Caco-2 (cell line): ENCODE measurements at regions not wholly inside any gene's neighbourhood (a gene's known extent, or its start where the extent isn't known, plus 50 kb on each side); places are given as distances from the start of the nearest gene placed in this dataset.

Experiments used
- BruUV-seq: library from RNA; stranded (reverse); fragments of 400-500 nt; replicated peaks from 2 replicates; lab custom pipeline; 2021; lab: Mats Ljungman, UMichigan
- CTCF ChIA-PET: fragments of 300-600 bp; sonication (Branson Sonifier 250); formaldehyde crosslinking; loops from one replicate; lab custom pipeline; 2022; ENCODE audit warnings: antibody characterized with exemption; lab: Charles Lee
- POLR2A ChIA-PET: fragments of 300-600 bp; sonication (Branson Sonifier 250); formaldehyde crosslinking; loops from one replicate; lab custom pipeline; 2022; ENCODE audit warnings: antibody characterized with exemption; lab: Charles Lee
- DNase-seq, 2 experiments: peaks; one replicate each; pipeline versions ENCODE4 v3.0.0 to v3.0.0-alpha.2; 2020 to 2022
- H3K27me3 ChIP-seq: replicated peaks from 2 replicates; pipeline ENCODE4 v1.6.0; 2011; ENCODE audit warnings: low read length; ENCODE audit not compliant: control insufficient read depth, insufficient read depth
- H3K36me3 ChIP-seq: 2 replicates; pipeline ENCODE4 v1.5.1; 2011; ENCODE audit warnings: low read length; ENCODE audit not compliant: control insufficient read depth, insufficient read depth
- H3K4me1 ChIP-seq: fragments of 250-450 bp; sonication (Bioruptor Pico); 2 replicates; pipeline ENCODE4 v1.5.1; 2020; ENCODE audit warnings: mild to moderate bottlenecking
- H3K4me3 ChIP-seq: 2 replicates; pipeline ENCODE4 v1.5.1; 2011; ENCODE audit warnings: low read depth, mild to moderate bottlenecking, control low read depth, low read length
- H3K9me3 ChIP-seq: fragments of 250-450 bp; sonication (Bioruptor Pico); 2 replicates; pipeline ENCODE4 v1.5.1; 2020; ENCODE audit warnings: mild to moderate bottlenecking, moderate library complexity
- H3K27ac Mint-ChIP-seq: one replicate; pipeline ENCODE4 v1.8.0; 2022; ENCODE audit warnings: mixed read lengths; ENCODE audit not compliant: unreplicated experiment
- H3K27me3 Mint-ChIP-seq: one replicate; pipeline ENCODE4 v1.8.0; 2022; ENCODE audit warnings: mixed read lengths; ENCODE audit not compliant: insufficient read depth, unreplicated experiment
- H3K36me3 Mint-ChIP-seq: one replicate; pipeline ENCODE4 v1.8.0; 2022; ENCODE audit warnings: mild to moderate bottlenecking, mixed read lengths; ENCODE audit not compliant: insufficient read depth, unreplicated experiment
- H3K4me1 Mint-ChIP-seq: one replicate; pipeline ENCODE4 v1.8.0; 2022; ENCODE audit warnings: low read depth, mixed read lengths; ENCODE audit not compliant: unreplicated experiment
- H3K4me3 Mint-ChIP-seq: one replicate; pipeline ENCODE4 v1.8.0; 2022; ENCODE audit warnings: mild to moderate bottlenecking, moderate library complexity, mixed read lengths; ENCODE audit not compliant: unreplicated experiment
- H3K9me3 Mint-ChIP-seq: one replicate; pipeline ENCODE4 v1.8.0; 2022; ENCODE audit warnings: mixed read lengths; ENCODE audit not compliant: unreplicated experiment
- CTCF ChIP-seq, 2 experiments: fragments of 200-600 bp in 1 of 2; IDR thresholded peaks; 1 replicate in 1 of 2; 2 replicates in 1 of 2; pipeline versions ENCODE4 v1.5.1 to v1.8.0; 2011 to 2022; ENCODE audit warnings: antibody characterized with exemption in 1 of 2, control low read depth in 1 of 2, inconsistent platforms in 1 of 2, low read depth in 1 of 2, low read length in 1 of 2, mild to moderate bottlenecking in 1 of 2, moderate library complexity in 1 of 2; ENCODE audit not compliant: insufficient read depth in 1 of 2, severe bottlenecking in 1 of 2, unreplicated experiment in 1 of 2
- intact Hi-C: fragments of 100-400 bp; cut with micrococcal nuclease; formaldehyde crosslinking; loops from one replicate; pipeline ENCODE4 v1.10.0; 2022; ENCODE audit not compliant: unreplicated experiment

GRCh38 chr15:48012191-48012590, 108.6 kb upstream of the SLC24A5 start:
- Histone ChIP-seq H3K27me3 (no peaks in the 10 kb centered on the region), H3K4me1 (no peaks in the 10 kb centered on the region), H3K36me3 (no peaks in the 10 kb centered on the region), H3K9me3 (no peaks in the 10 kb centered on the region), H3K4me3 (no peak overlapping the region)
- intact Hi-C loops, result no loop called here
- no peak for DNase-seq
- no peaks in the 10 kb centered on the region for H3K36me3 Mint-ChIP-seq
- no peak overlapping the region for H3K4me3 Mint-ChIP-seq
- H3K27ac Mint-ChIP-seq, result no peak overlapping the region
- POLR2A ChIA-PET, result no interaction called here
- CTCF ChIA-PET, result interaction anchor here (0.6 kb wide), 1 partner anchor 25 kb away, joined by 3 read pairs; no protein-coding TSS in a partner anchor
- H3K27me3 Mint-ChIP-seq, result peaks cover 12% of the 10 kb centered on the region
- H3K4me1 Mint-ChIP-seq, result no peaks in the 10 kb centered on the region
- H3K9me3 Mint-ChIP-seq, result no peaks in the 10 kb centered on the region
- no peak for TF ChIP-seq CTCF (IDR thresholded peaks at IDR 0.05; ENCODE audit: insufficient read depth in 1 of 2, low read depth in 1 of 2, low read length in 1 of 2, severe bottlenecking in 1 of 2, unreplicated experiment in 1 of 2)
- no TSS peak for BruUV-seq

- Mint-ChIP-seq H3K9me3 (no peaks in the 10 kb centered on the region), H3K27me3 (peaks cover 5% of the 10 kb centered on the region), H3K4me3 (no peak overlapping the region), H3K4me1 (no peaks in the 10 kb centered on the region), H3K36me3 (no peaks in the 10 kb centered on the region), H3K27ac (no peak overlapping the region)
- H3K4me3 ChIP-seq, result no peak overlapping the region
- no peaks in the 10 kb centered on the region for H3K4me1 ChIP-seq
- no peaks in the 10 kb centered on the region for H3K36me3 ChIP-seq
- TF ChIP-seq CTCF (IDR thresholded peaks at IDR 0.05; ENCODE audit: insufficient read depth in 1 of 2, low read depth in 1 of 2, low read length in 1 of 2, severe bottlenecking in 1 of 2, unreplicated experiment in 1 of 2), result no peak
- no TSS peak for BruUV-seq
- no peaks in the 10 kb centered on the region for H3K27me3 ChIP-seq
- DNase-seq, result no peak
- H3K9me3 ChIP-seq, result no peaks in the 10 kb centered on the region
- CTCF ChIA-PET, result no interaction called here
- POLR2A ChIA-PET, result no interaction called here
- intact Hi-C loops, result no loop called here
Measured at GRCh38 chr15:48016865-48017264, 103.9 kb upstream of the SLC24A5 start.

- Histone ChIP-seq H3K4me1 (no peaks in the 10 kb centered on the region), H3K36me3 (no peaks in the 10 kb centered on the region), H3K4me3 (no peak overlapping the region), H3K27me3 (no peaks in the 10 kb centered on the region), H3K9me3 (no peaks in the 10 kb centered on the region)
- Mint-ChIP-seq H3K9me3 (no peaks in the 10 kb centered on the region), H3K36me3 (no peaks in the 10 kb centered on the region), H3K4me3 (no peak overlapping the region), H3K27ac (no peak overlapping the region), H3K4me1 (no peaks in the 10 kb centered on the region), H3K27me3 (peaks cover 4% of the 10 kb centered on the region)
- intact Hi-C loops, result no loop called here
- BruUV-seq, result no TSS peak
- ChIA-PET POLR2A (no interaction called here), CTCF (no interaction called here)
- DNase-seq, result no peak
- TF ChIP-seq CTCF (IDR thresholded peaks at IDR 0.05; ENCODE audit: insufficient read depth in 1 of 2, low read depth in 1 of 2, low read length in 1 of 2, severe bottlenecking in 1 of 2, unreplicated experiment in 1 of 2), result no peak
Measured at GRCh38 chr15:48017747-48018146, 103.0 kb upstream of the SLC24A5 start.
